ENCODE measurements at regions not wholly inside any gene's neighbourhood (a gene's known extent, or its start where the extent isn't known, plus 50 kb on each side); places are given as distances from the start of the nearest gene placed in this dataset.
A peak's percentile ranks its signal among the peaks of the same experiment; 100 is the strongest.

GRCh38 chr10:56633876-56634452, 272.9 kb upstream of the ZWINT start (continued):
- TF ChIP-seq, protein P1, sequence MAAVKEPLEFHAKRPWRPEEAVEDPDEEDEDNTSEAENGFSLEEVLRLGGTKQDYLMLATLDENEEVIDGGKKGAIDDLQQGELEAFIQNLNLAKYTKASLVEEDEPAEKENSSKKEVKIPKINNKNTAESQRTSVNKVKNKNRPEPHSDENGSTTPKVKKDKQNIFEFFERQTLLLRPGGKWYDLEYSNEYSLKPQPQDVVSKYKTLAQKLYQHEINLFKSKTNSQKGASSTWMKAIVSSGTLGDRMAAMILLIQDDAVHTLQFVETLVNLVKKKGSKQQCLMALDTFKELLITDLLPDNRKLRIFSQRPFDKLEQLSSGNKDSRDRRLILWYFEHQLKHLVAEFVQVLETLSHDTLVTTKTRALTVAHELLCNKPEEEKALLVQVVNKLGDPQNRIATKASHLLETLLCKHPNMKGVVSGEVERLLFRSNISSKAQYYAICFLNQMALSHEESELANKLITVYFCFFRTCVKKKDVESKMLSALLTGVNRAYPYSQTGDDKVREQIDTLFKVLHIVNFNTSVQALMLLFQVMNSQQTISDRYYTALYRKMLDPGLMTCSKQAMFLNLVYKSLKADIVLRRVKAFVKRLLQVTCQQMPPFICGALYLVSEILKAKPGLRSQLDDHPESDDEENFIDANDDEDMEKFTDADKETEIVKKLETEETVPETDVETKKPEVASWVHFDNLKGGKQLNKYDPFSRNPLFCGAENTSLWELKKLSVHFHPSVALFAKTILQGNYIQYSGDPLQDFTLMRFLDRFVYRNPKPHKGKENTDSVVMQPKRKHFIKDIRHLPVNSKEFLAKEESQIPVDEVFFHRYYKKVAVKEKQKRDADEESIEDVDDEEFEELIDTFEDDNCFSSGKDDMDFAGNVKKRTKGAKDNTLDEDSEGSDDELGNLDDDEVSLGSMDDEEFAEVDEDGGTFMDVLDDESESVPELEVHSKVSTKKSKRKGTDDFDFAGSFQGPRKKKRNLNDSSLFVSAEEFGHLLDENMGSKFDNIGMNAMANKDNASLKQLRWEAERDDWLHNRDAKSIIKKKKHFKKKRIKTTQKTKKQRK (IDR thresholded peaks at IDR 0.05; ENCODE audit: low read depth, low read length) = no peak
- TF ChIP-seq, protein P2, sequence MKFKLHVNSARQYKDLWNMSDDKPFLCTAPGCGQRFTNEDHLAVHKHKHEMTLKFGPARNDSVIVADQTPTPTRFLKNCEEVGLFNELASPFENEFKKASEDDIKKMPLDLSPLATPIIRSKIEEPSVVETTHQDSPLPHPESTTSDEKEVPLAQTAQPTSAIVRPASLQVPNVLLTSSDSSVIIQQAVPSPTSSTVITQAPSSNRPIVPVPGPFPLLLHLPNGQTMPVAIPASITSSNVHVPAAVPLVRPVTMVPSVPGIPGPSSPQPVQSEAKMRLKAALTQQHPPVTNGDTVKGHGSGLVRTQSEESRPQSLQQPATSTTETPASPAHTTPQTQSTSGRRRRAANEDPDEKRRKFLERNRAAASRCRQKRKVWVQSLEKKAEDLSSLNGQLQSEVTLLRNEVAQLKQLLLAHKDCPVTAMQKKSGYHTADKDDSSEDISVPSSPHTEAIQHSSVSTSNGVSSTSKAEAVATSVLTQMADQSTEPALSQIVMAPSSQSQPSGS (IDR thresholded peaks at IDR 0.05; ENCODE audit: low read length) = peak; percentile 32; the same call in 1 of the 2 replicates
- peak; percentile 76 for TF ChIP-seq ATF7 (IDR thresholded peaks at IDR 0.05; ENCODE audit: low read depth)
- TF ChIP-seq MTA3 (IDR thresholded peaks at IDR 0.05; ENCODE audit: borderline replicate concordance, low read length) = no peak
- no peak for TF ChIP-seq MYC (IDR thresholded peaks at IDR 0.05; ENCODE audit: insufficient read depth, insufficient read length, insufficient replicate concordance, low read length, severe bottlenecking)
- TF ChIP-seq PAX5 (IDR thresholded peaks at IDR 0.05; ENCODE audit: borderline replicate concordance, low read depth, low read length) = peak; percentile 75; the same call in 1 of the 2 replicates
- no peak for TF ChIP-seq ELK1 (IDR thresholded peaks at IDR 0.05; ENCODE audit: low read depth, low read length)
- TF ChIP-seq CREM (IDR thresholded peaks at IDR 0.05; ENCODE audit: low read depth) = peak; percentile 20; the same call in 1 of the 2 replicates
- peak; percentile 23 to 27; a peak in 1 of 4 replicates for TF ChIP-seq BHLHE40 (IDR thresholded peaks at IDR 0.05; ENCODE audit: borderline replicate concordance in 1 of 2, low read depth in 2 of 2, low read length in 1 of 2)
- no peak for TF ChIP-seq NFYB (IDR thresholded peaks at IDR 0.05; ENCODE audit: insufficient read depth, low read depth, low read length)
- 0 out of 2 replicates have a peak, but pooled peaks have one; percentile 28 for TF ChIP-seq PML (IDR thresholded peaks at IDR 0.05; ENCODE audit: low read length)
- TF ChIP-seq USF1 (IDR thresholded peaks at IDR 0.05; ENCODE audit: borderline replicate concordance, extremely low read length, insufficient read depth, low read depth, low read length) = no peak
- TF ChIP-seq STAT3 (IDR thresholded peaks at IDR 0.05; ENCODE audit: low read depth, low read length) = 0 out of 2 replicates have a peak, but pooled peaks have one; percentile 31
- peak; percentile 79 to 96 for TF ChIP-seq EP300 (IDR thresholded peaks at IDR 0.05; ENCODE audit: borderline replicate concordance in 1 of 2, control insufficient read depth in 1 of 2, low read depth in 2 of 2, low read length in 2 of 2)
- peak; percentile 33; the same call in 1 of the 2 replicates for TF ChIP-seq NR2F1 (conservative IDR thresholded peaks at IDR 0.05)
- TF ChIP-seq, protein P3, sequence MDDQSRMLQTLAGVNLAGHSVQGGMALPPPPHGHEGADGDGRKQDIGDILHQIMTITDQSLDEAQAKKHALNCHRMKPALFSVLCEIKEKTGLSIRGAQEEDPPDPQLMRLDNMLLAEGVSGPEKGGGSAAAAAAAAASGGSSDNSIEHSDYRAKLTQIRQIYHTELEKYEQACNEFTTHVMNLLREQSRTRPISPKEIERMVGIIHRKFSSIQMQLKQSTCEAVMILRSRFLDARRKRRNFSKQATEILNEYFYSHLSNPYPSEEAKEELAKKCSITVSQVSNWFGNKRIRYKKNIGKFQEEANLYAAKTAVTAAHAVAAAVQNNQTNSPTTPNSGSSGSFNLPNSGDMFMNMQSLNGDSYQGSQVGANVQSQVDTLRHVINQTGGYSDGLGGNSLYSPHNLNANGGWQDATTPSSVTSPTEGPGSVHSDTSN (IDR thresholded peaks at IDR 0.05; ENCODE audit: insufficient replicate concordance, low read depth, low read length) = no peak
- TF ChIP-seq SIN3A (IDR thresholded peaks at IDR 0.05; ENCODE audit: low read depth, low read length) = no peak
- TF ChIP-seq YBX1 (IDR thresholded peaks at IDR 0.05) = no peak
- TF ChIP-seq RFX5 (IDR thresholded peaks at IDR 0.05; ENCODE audit: low read depth, low read length) = no peak
- peak; percentile 45; the same call in 1 of the 2 replicates for TF ChIP-seq MEF2A (IDR thresholded peaks at IDR 0.05; ENCODE audit: insufficient read depth, low read depth, low read length)
- TF ChIP-seq ETV6 (conservative IDR thresholded peaks at IDR 0.05 in 1 of 2, IDR thresholded peaks at IDR 0.05 in 1 of 2; ENCODE audit: borderline replicate concordance in 1 of 2, low read depth in 1 of 2) = peak in 1 of 2 experiments; percentile 93; a peak in 2 of 4 replicates

Data from GM12878 (cell line).